Osteocyte (in vitro differentiated cells): ENCODE measurements at regions not wholly inside any gene's neighbourhood (a gene's known extent, or its start where the extent isn't known, plus 50 kb on each side); places are given as distances from the start of the nearest gene placed in this dataset.

Experiments used
- DNase-seq: peaks from one replicate; pipeline ENCODE4 v3.0.0; 2021; ENCODE audit warnings: mixed read lengths; ENCODE audit not compliant: unreplicated experiment; ENCODE audit errors: extremely low spot score
- H3K27ac Mint-ChIP-seq: one replicate; pipeline ENCODE4 v1.8.0; 2021; ENCODE audit warnings: mild to moderate bottlenecking, mixed read lengths; ENCODE audit not compliant: unreplicated experiment
- H3K27me3 Mint-ChIP-seq: one replicate; pipeline ENCODE4 v1.8.0; 2021; ENCODE audit warnings: mixed read lengths; ENCODE audit not compliant: unreplicated experiment
- H3K36me3 Mint-ChIP-seq: one replicate; pipeline ENCODE4 v1.8.0; 2021; ENCODE audit warnings: mixed read lengths; ENCODE audit not compliant: unreplicated experiment
- H3K4me1 Mint-ChIP-seq: one replicate; pipeline ENCODE4 v1.8.0; 2021; ENCODE audit warnings: mixed read lengths; ENCODE audit not compliant: unreplicated experiment
- H3K4me3 Mint-ChIP-seq: one replicate; pipeline ENCODE4 v1.8.0; 2021; ENCODE audit warnings: mild to moderate bottlenecking, moderate library complexity, mixed read lengths; ENCODE audit not compliant: unreplicated experiment
- H3K9me3 Mint-ChIP-seq: one replicate; pipeline ENCODE4 v1.8.0; 2021; ENCODE audit warnings: mixed read lengths; ENCODE audit not compliant: unreplicated experiment
- CTCF ChIP-seq: fragments of 200-600 bp; sonication (generic); IDR thresholded peaks from 2 replicates; pipeline ENCODE4 v1.5.0; 2021; ENCODE audit warnings: antibody characterized with exemption, mild to moderate bottlenecking, moderate library complexity

GRCh38 chr13:90542959-90543505 lies 804.5 kb upstream of the MIR17HG start:
- TF ChIP-seq CTCF: no peak
- H3K9me3 Mint-ChIP-seq: peaks cover 27% of the 10 kb centered on the region
- H3K4me3 Mint-ChIP-seq: no peak overlapping the region
- DNase-seq: no peak
- H3K27ac Mint-ChIP-seq: no peak overlapping the region
- no peaks in the 10 kb centered on the region for H3K27me3 Mint-ChIP-seq
- H3K4me1 Mint-ChIP-seq: no peaks in the 10 kb centered on the region
- no peaks in the 10 kb centered on the region for H3K36me3 Mint-ChIP-seq

- Mint-ChIP-seq H3K4me3 (no peak overlapping the region), H3K4me1 (no peaks in the 10 kb centered on the region), H3K36me3 (no peaks in the 10 kb centered on the region), H3K27me3 (no peaks in the 10 kb centered on the region), H3K27ac (no peak overlapping the region), H3K9me3 (peaks cover 16% of the 10 kb centered on the region)
- no peak for DNase-seq
- no peak for TF ChIP-seq CTCF
Measured at GRCh38 chr13:90545070-90545840, 802.2 kb upstream of the MIR17HG start.

GRCh38 chr13:90547272-90547790 lies 800.2 kb upstream of the MIR17HG start:
- Mint-ChIP-seq H3K4me3 (no peak overlapping the region), H3K4me1 (no peaks in the 10 kb centered on the region), H3K27me3 (no peaks in the 10 kb centered on the region), H3K36me3 (no peaks in the 10 kb centered on the region), H3K9me3 (peaks cover 12% of the 10 kb centered on the region), H3K27ac (no peak overlapping the region)
- no peak for TF ChIP-seq CTCF
- no peak for DNase-seq

GRCh38 chr13:90551253-90551652 lies 796.2 kb upstream of the MIR17HG start:
- Mint-ChIP-seq H3K4me3 (no peak overlapping the region), H3K27me3 (no peaks in the 10 kb centered on the region), H3K4me1 (no peaks in the 10 kb centered on the region), H3K9me3 (peaks cover 9% of the 10 kb centered on the region), H3K27ac (no peak overlapping the region), H3K36me3 (no peaks in the 10 kb centered on the region)
- no peak for DNase-seq
- no peak for TF ChIP-seq CTCF

GRCh38 chr13:90552702-90553101 lies 794.8 kb upstream of the MIR17HG start:
- no peak for TF ChIP-seq CTCF
- no peak overlapping the region for H3K4me3 Mint-ChIP-seq
- H3K9me3 Mint-ChIP-seq: peaks cover 7% of the 10 kb centered on the region
- no peak overlapping the region for H3K27ac Mint-ChIP-seq
- H3K36me3 Mint-ChIP-seq: no peaks in the 10 kb centered on the region
- DNase-seq: no peak
- H3K4me1 Mint-ChIP-seq: no peaks in the 10 kb centered on the region
- H3K27me3 Mint-ChIP-seq: no peaks in the 10 kb centered on the region
